ENCODE measurements at regions not wholly inside any gene's neighbourhood (a gene's known extent, or its start where the extent isn't known, plus 50 kb on each side); places are given as distances from the start of the nearest gene placed in this dataset.

DNA sequence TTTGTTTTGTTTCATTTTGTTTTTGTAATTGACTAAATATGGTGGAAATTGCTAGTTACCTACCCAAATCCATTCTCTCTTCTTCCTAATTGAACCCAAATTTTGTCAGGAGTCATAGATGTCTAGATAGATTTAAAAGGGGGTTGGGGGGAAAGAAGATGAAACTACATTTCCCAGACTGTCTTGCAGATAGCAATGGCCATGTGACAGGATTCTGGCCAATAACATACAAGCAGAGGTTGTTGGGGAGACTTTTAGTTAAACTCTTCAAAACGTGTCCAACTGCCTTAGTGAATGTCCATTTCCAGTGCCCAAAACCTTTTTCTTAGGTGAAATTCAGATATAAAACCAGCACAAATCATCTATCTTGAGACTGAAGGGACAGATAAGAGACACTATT, 583.9 kb upstream of the API5 start:
- TF ChIP-seq, protein P1, sequence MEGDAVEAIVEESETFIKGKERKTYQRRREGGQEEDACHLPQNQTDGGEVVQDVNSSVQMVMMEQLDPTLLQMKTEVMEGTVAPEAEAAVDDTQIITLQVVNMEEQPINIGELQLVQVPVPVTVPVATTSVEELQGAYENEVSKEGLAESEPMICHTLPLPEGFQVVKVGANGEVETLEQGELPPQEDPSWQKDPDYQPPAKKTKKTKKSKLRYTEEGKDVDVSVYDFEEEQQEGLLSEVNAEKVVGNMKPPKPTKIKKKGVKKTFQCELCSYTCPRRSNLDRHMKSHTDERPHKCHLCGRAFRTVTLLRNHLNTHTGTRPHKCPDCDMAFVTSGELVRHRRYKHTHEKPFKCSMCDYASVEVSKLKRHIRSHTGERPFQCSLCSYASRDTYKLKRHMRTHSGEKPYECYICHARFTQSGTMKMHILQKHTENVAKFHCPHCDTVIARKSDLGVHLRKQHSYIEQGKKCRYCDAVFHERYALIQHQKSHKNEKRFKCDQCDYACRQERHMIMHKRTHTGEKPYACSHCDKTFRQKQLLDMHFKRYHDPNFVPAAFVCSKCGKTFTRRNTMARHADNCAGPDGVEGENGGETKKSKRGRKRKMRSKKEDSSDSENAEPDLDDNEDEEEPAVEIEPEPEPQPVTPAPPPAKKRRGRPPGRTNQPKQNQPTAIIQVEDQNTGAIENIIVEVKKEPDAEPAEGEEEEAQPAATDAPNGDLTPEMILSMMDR (IDR thresholded peaks at IDR 0.05) = no peak
- TF ChIP-seq POLR2A (IDR thresholded peaks at IDR 0.05) = no peak

Data from esophagus squamous epithelium (tissue), 4 donors.